H1 (cell line): ENCODE measurements at regions not wholly inside any gene's neighbourhood (a gene's known extent, or its start where the extent isn't known, plus 50 kb on each side); places are given as distances from the start of the nearest gene placed in this dataset.

Experiments used
- CEBPB ChIP-seq: IDR thresholded peaks from 2 replicates; pipeline ENCODE4 v1.6.1; 2012; ENCODE audit warnings: low read depth, low read length
- CREB1 ChIP-seq: IDR thresholded peaks from 2 replicates; pipeline ENCODE4 v1.6.1; 2012; ENCODE audit warnings: inconsistent platforms
- HDAC6 ChIP-seq: IDR thresholded peaks from one replicate; pipeline ENCODE4 v1.7.1; 2012; ENCODE audit warnings: low read depth, mild to moderate bottlenecking, inconsistent platforms, low read length, moderate library complexity
- KDM1A ChIP-seq: fragments of 200-600, 300-600 bp; sonication (generic); IDR thresholded peaks from 2 replicates; pipeline ENCODE4 v1.7.1; 2016; ENCODE audit warnings: mild to moderate bottlenecking, low read length, borderline replicate concordance
- KDM5A ChIP-seq: fragments of 200-600 bp; IDR thresholded peaks from 2 replicates; pipeline ENCODE4 v1.7.1; 2012; ENCODE audit warnings: mild to moderate bottlenecking, low read length, inconsistent platforms, mixed read lengths
- NANOG ChIP-seq: IDR thresholded peaks from 2 replicates; pipeline ENCODE4 v1.6.1; 2011; ENCODE audit warnings: low read length, low read depth, mild to moderate bottlenecking, inconsistent platforms; ENCODE audit not compliant: insufficient read depth, poor library complexity, severe bottlenecking
- SRF ChIP-seq: IDR thresholded peaks from 2 replicates; pipeline ENCODE4 v1.6.1; 2011; ENCODE audit warnings: mild to moderate bottlenecking, low read depth, low read length, moderate library complexity
- TF ChIP-seq, protein P1 (sequence below): fragments of 300-600 bp; sonication (generic); IDR thresholded peaks from 2 replicates; pipeline ENCODE4 v1.7.1; 2012; ENCODE audit warnings: low read length, moderate library complexity, mild to moderate bottlenecking, inconsistent platforms; ENCODE audit not compliant: insufficient replicate concordance

DNA sequence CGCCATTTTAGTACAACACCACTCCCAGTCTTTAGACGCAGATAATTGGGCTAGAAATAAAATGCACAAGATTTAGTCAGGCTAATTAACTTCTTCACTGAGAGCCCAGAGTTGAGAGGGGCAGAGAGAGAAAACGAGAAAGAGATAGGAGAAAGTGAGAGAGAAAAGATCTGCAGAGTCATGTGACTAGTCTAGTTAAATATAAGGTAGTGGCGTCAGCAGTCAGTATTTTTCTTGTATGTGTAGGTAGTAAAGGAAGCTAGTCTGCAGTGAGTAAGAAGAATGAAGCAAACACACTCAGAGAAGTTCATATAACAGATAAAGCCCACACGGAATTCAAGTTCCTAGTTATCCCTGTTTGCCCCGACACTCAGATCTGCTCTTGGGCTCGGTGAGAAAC lies 392.6 kb upstream of the ERCC4 start (continued):
- TF ChIP-seq, protein P1, sequence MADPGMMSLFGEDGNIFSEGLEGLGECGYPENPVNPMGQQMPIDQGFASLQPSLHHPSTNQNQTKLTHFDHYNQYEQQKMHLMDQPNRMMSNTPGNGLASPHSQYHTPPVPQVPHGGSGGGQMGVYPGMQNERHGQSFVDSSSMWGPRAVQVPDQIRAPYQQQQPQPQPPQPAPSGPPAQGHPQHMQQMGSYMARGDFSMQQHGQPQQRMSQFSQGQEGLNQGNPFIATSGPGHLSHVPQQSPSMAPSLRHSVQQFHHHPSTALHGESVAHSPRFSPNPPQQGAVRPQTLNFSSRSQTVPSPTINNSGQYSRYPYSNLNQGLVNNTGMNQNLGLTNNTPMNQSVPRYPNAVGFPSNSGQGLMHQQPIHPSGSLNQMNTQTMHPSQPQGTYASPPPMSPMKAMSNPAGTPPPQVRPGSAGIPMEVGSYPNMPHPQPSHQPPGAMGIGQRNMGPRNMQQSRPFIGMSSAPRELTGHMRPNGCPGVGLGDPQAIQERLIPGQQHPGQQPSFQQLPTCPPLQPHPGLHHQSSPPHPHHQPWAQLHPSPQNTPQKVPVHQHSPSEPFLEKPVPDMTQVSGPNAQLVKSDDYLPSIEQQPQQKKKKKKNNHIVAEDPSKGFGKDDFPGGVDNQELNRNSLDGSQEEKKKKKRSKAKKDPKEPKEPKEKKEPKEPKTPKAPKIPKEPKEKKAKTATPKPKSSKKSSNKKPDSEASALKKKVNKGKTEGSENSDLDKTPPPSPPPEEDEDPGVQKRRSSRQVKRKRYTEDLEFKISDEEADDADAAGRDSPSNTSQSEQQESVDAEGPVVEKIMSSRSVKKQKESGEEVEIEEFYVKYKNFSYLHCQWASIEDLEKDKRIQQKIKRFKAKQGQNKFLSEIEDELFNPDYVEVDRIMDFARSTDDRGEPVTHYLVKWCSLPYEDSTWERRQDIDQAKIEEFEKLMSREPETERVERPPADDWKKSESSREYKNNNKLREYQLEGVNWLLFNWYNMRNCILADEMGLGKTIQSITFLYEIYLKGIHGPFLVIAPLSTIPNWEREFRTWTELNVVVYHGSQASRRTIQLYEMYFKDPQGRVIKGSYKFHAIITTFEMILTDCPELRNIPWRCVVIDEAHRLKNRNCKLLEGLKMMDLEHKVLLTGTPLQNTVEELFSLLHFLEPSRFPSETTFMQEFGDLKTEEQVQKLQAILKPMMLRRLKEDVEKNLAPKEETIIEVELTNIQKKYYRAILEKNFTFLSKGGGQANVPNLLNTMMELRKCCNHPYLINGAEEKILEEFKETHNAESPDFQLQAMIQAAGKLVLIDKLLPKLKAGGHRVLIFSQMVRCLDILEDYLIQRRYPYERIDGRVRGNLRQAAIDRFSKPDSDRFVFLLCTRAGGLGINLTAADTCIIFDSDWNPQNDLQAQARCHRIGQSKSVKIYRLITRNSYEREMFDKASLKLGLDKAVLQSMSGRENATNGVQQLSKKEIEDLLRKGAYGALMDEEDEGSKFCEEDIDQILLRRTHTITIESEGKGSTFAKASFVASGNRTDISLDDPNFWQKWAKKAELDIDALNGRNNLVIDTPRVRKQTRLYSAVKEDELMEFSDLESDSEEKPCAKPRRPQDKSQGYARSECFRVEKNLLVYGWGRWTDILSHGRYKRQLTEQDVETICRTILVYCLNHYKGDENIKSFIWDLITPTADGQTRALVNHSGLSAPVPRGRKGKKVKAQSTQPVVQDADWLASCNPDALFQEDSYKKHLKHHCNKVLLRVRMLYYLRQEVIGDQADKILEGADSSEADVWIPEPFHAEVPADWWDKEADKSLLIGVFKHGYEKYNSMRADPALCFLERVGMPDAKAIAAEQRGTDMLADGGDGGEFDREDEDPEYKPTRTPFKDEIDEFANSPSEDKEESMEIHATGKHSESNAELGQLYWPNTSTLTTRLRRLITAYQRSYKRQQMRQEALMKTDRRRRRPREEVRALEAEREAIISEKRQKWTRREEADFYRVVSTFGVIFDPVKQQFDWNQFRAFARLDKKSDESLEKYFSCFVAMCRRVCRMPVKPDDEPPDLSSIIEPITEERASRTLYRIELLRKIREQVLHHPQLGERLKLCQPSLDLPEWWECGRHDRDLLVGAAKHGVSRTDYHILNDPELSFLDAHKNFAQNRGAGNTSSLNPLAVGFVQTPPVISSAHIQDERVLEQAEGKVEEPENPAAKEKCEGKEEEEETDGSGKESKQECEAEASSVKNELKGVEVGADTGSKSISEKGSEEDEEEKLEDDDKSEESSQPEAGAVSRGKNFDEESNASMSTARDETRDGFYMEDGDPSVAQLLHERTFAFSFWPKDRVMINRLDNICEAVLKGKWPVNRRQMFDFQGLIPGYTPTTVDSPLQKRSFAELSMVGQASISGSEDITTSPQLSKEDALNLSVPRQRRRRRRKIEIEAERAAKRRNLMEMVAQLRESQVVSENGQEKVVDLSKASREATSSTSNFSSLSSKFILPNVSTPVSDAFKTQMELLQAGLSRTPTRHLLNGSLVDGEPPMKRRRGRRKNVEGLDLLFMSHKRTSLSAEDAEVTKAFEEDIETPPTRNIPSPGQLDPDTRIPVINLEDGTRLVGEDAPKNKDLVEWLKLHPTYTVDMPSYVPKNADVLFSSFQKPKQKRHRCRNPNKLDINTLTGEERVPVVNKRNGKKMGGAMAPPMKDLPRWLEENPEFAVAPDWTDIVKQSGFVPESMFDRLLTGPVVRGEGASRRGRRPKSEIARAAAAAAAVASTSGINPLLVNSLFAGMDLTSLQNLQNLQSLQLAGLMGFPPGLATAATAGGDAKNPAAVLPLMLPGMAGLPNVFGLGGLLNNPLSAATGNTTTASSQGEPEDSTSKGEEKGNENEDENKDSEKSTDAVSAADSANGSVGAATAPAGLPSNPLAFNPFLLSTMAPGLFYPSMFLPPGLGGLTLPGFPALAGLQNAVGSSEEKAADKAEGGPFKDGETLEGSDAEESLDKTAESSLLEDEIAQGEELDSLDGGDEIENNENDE = no peak
- no peak for TF ChIP-seq KDM5A
- TF ChIP-seq CREB1 = no peak
- TF ChIP-seq HDAC6 = no peak
- no peak for TF ChIP-seq SRF
- TF ChIP-seq KDM1A = no peak
- TF ChIP-seq CEBPB = no peak
- TF ChIP-seq NANOG = no peak
- TF ChIP-seq, all 59 proteins: peak for 0
